ENCODE measurements at regions not wholly inside any gene's neighbourhood (a gene's known extent, or its start where the extent isn't known, plus 50 kb on each side); places are given as distances from the start of the nearest gene placed in this dataset.

DNA sequence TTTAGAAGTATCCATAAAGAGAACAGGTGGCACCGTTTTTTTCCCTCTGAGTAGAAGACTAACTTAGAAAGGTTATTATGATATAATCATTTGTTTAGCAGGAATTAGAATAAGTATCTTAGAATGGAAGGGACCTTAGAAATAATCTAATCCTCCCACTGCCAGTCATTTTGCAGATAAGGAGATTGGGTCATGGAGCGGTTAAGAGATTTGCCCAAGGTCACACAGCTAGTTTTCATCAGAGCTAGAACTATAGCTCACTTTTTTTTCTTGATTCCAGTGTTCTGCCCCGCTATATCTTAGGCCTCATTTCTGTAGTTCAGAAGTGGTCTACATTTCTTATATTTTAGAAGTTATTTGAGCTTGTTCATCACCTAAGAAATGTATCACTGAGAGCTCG lies 139.6 kb downstream of the PRL start:
- TF ChIP-seq, protein P1, sequence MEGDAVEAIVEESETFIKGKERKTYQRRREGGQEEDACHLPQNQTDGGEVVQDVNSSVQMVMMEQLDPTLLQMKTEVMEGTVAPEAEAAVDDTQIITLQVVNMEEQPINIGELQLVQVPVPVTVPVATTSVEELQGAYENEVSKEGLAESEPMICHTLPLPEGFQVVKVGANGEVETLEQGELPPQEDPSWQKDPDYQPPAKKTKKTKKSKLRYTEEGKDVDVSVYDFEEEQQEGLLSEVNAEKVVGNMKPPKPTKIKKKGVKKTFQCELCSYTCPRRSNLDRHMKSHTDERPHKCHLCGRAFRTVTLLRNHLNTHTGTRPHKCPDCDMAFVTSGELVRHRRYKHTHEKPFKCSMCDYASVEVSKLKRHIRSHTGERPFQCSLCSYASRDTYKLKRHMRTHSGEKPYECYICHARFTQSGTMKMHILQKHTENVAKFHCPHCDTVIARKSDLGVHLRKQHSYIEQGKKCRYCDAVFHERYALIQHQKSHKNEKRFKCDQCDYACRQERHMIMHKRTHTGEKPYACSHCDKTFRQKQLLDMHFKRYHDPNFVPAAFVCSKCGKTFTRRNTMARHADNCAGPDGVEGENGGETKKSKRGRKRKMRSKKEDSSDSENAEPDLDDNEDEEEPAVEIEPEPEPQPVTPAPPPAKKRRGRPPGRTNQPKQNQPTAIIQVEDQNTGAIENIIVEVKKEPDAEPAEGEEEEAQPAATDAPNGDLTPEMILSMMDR (conservative IDR thresholded peaks at IDR 0.05; ENCODE audit: low read length), result no peak
- TF ChIP-seq EZH2phosphoT487 (IDR thresholded peaks at IDR 0.05; ENCODE audit: borderline replicate concordance, low read depth, low read length), result no peak
